HG02610 (cell line): ENCODE measurements at regions not wholly inside any gene's neighbourhood (a gene's known extent, or its start where the extent isn't known, plus 50 kb on each side); places are given as distances from the start of the nearest gene placed in this dataset.

Experiments
- ATAC-seq: cut with Tn5 transposase; IDR thresholded peaks from one replicate; pipeline ENCODE4 v1.9.1; 2021; ENCODE audit warnings: mild to moderate bottlenecking, moderate library complexity; ENCODE audit not compliant: unreplicated experiment

DNA sequence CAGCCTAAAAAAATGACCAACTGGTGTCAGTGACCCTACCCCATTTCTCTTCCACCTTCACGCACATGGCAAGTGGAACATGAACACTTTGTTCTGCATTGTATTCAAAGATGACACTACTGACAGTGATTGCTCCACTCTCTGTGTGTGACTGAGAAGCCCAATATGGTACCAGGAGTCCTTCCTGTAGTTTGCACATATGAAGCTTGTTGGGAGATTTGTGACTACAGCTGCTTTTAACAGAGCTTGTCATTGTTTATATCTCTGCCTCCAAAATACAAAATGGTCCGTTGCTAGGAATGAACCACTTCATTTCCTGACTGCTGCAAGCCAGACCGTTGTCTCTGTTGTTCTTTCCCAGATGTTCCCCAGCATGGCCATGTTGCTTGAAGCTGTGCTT, 140.3 kb upstream of the TCF21 start:
- no peak for ATAC-seq

DNA sequence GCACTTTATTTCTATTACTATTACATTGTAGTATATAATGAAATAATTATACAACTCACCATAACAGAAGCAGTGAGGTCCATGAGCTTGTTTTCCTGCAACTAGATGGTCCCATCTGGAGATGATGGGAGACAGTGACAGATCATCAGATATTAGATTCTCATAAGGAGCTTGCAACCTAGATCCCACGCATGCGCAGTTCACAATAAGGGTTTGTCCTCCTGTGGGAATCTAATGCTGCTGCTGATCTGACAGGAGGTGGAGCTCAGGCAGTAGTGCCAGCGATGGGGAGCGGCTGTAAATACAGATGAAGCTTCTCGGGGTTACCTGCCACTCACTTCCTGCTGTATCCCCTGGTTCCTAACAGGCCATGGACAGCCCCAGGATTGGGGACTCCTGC, 139.5 kb upstream of the TCF21 start:
- no peak for ATAC-seq

DNA sequence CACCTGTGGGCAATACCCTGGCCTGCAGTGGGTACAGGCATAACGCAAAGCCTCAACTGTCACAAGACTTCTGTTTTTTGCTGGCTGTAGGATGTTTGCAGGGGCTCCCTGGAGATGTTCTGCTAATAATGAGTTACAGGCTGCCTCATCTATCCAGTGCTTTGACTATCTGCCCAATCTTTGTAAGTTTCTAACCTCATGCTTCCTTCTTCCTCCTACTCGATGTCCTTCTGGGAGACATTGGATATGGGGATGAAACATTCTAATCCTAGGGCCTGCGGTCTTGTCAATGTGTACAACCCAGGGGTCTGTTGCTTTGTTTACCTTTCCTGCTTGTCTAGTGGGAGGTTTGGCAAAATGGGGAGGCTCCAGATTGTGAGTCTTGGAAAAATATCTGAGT, 136.8 kb upstream of the TCF21 start:
- ATAC-seq = no peak

DNA sequence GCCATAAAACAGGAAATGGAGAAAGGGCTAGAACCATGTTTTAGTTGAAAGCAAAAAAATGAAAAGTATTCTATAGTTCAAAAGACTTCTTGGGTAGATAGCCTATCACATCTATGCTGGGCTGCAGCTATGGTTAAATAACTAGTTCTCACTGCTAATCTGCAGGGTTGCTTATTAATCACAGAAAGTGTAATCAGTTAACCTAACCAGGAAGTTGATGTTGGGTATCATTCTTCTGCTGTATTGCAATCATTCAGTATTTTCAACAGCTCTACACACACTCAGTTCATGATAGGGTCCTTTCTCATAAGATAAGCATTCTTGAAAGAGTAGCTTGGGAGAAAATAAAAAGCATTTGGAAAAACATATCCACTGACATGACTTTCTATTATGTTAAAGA, 135.2 kb upstream of the TCF21 start:
- ATAC-seq = no peak

DNA sequence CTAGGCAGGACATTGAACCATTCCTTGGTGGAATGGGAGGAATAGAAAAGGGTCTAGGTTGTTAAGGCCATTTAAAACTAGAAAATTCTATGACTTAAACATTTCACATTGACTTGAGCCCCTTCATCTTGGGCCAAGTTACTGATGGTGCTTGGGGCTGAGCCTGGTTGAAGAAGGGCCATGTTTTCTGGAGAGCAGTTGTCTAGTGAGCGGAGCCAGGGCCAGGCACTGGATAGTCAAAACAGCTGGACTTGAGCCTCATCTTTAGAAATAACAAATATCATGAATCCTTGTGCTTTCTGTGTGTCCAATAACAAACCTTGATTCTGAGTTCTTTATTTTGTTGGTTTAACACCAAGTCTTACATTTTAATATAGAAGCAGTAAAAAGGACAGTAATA, 134.6 kb upstream of the TCF21 start:
- ATAC-seq = no peak

DNA sequence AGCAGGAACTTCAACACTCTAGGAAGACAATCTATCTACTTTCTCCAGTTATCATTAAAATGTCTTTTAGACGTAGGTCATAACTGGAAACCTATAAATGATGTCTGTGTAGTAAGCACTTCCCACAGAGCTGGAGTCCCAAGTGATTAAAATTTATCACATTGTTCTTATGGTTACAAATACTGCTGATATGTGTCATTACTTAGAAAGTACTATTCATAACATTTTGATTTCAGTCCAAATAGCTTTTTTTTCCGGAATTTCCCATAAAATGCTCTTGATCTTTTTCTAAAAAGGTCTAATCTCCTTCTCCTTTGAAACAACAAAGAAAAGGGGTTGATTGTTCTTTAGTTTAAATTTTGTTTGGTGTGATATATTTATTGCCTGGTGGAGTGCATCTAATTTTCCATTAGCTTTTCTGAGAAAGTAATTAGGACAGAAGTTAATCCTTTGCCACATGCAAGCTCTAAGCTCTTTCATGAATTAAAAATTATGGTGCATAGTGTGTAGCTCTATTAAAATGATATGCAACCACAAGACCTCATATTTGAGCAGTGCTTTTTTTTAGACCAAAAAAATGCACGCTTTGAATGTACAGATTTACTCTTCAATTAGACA, 132.7 kb upstream of the TCF21 start:
- ATAC-seq = no peak

DNA sequence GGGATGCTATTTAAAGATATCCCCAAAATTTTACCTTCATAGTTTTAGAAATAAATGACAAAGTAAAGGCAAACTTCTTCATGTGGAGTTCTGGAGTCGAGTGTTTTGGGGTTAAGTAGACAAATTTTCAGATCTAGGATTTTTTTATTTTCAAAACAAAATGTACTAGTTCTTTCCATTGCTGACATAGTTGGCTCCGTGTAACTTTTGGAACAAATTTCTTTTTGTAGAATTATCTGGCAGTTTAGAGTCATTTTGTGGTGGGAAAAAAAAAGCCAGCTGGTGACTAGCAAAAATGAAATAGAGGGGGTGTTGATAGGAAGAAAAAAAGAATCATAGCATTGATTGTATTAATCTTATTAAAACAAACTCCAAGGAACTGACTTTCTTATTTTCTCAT, 131.6 kb upstream of the TCF21 start:
- ATAC-seq = no peak

DNA sequence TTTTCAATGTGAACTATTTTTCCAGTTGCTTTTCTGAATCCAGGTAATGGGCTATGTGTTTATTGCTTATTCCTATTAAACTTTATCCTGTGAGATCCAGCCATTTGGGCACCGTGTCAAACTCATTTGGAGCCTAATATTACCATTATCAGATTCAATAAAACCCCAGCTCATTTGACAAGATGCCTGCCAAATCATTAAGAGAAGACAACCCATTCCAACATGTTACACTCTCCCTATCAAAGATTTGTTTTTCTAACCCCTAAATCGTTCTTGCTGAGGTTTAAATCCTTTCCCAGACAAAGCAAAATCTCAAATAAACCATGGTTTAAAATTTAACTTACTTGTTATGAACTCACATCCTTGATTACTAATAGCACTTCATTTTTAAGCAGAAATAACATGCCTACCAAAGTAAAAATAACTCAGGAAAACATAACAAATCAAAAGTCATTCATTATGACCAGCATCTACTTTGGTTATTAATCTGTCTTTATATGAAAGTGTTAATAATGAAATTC, 130.0 kb upstream of the TCF21 start:
- no peak for ATAC-seq

DNA sequence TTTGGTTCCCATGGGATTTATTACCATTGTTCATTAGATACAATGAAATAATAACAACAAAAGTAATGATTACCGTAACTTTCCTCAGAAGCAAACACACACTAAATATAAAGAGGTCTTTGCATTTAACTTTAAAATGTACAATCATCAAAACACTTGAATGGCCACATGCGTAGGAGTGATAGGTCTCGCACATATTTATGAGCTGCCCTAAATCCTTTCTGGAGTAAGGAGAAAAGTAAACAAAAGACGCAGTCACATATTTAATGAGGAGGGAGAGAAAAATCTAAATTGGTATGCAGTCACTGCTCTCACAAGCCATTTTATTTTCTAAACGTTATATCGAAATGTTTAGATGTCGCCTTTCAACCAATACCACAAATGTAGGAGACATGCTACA, 129.4 kb upstream of the TCF21 start:
- no peak for ATAC-seq

DNA sequence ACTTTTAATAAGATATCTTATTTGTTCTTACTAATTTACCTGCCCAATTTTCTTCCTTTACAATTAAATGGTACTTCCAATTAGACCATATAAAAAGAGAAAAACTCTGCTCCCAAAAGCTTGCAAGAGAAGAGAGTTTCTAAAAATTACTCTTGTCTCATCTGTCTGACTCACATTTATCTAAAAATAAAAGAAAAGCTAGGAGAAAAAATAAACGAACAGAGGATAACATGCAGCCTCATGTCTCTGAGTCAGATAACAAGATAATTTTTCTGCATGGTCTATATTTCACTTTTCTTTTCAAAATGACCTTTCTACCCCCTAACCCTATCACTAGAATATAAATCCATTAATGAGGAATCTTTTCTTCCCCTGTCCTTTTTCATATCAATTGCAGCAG, 127.2 kb upstream of the TCF21 start:
- ATAC-seq = no peak

DNA sequence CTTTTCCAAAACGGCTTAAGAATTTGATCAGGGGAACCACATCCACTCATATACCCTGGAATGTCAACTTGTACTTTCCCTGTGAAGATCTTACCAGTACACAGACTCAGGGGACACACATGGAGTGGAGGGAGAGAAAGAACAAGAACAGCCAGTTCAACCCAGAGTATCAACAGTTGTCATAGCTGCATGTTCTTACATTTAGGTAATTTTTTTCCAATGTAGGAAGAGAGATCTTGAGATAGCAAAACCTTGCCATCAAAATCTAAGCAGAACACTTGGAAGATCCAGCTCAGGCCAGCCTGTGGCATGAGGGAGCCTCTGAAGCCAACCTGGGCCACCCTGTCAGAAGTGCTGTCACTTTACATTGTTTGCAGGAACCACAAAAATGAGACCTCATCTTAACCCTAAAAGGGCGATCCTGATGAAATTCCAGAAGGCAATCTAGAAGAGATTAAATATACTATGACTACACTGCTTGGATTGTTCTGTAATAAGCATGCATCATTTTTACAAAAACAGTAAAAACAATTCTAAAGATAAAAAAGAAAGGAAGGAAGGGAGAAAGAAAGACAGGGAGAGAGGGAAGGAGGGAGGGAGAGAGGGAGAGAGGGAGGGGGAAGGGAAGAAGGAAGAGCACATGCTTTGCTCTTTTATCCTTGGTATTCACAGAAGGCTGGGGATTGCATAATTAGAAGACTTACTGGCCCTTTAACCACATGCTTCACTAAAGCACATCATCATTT, 124.7 kb upstream of the TCF21 start:
- no peak for ATAC-seq

DNA sequence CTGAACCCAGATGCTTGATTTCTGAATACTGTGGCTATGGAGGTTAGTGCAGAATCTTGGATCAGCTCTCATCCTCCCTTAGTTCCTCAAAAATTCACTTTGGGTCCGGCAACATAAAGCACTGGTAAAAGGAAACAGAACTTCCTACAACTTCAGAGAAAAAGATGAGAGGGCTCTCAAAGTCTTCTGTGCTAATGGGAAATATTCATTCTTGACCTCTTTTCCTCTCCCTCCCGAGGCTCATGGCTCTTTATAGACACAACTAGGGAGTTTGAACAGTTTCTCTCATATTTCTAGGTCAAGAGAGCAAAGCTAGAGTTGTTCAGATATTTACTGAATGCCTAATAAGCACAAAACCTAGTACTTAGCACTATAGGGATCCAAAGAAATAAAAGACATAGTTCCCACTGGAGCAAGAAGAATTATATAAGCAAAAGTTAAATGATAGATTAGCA, 124.1 kb upstream of the TCF21 start:
- no peak for ATAC-seq

DNA sequence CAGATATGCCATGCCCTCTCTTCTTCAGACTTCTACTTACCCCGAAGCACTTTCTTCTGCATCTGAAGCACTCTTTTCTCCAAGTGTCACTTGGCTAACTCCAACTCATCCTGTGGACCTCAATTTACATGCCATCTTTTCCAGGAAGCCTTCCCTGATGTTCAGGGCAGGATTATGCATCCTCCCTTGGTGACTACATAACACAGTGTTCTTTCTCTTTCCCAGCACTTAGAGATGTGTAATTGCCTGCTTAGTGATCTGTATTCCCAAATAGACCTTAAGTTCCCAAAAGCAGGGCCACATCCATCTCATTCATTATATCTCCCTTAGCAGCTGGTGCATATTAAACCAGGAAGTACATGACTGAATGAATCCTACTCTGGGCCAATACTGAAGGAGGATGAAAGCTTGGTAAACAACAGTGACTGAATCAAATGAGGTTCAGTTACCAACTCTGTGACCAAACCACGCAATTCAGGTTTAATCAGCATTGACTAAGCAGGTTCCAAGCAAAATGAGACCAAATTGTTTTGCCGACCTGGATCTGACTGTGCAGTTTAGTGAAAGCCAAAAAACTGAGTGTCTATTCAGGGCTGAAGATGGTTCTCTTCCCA, 121.4 kb upstream of the TCF21 start:
- ATAC-seq = no peak

DNA sequence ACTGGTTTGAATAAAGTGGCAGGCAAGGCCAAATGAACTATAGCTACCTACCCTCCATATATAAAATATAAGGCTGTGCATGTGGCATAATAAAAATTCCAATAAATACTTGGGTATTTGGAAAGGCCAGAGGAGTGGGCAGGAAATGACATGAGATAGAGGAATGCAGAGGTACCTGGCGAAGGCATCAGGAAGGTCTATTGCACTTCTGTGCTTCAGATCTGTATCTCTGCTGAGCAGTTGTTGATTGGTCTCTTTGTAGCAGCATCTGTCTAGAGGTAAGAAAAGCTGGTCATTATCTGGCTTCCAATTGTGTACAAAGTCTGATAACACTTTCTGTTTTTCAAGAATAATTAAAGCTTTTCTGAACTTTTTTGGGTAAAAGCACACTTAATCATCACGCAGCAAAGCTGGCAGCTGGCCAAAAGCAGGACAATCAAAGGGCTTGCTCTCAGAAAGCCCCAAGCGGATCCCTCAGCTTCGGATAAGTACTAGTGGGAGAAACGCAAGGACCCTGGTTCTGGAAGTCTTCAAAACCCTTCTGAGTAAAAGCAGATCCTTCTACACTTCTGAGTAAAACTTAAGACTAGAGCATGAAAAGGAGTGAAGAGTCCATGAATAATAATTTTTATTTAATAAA, 120.1 kb upstream of the TCF21 start:
- ATAC-seq = no peak

DNA sequence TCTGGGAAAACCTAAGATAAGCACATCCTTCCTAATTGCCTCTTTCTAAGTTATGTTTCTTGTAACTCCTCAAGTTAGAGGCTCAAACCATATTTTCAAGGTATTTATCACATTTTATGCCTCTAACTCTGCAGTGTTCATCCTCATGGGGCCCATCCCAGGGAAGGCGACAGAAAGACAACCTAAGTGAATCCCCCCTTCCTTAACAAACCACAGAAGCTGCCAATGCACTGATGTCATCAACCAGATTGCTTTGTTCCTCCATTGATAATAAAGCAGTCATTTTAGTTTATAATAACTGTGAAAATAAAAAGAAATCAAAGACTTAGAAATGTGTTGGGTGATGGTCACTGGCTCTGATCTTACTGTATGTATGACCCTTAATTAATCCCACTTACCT, 119.5 kb upstream of the TCF21 start:
- ATAC-seq = no peak

DNA sequence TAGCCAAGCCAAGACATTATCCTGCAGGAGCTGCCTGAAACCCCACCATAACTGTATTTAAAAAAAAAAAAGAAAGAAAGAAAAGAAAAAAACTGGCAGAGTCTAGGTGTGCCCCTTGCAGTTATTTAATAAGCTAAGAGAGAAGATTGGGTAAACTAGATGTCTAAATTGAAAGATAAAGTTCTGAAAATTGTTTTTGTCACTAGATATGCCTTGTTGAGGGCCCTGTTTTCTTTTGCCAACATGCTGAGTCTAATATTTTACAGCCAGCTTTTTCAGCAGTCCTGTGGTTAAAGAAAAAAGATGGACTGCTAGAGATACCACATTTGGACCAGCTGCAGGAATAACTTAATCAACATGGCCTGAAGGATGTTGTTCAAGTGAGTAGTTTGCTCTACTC, 116.3 kb upstream of the TCF21 start:
- no peak for ATAC-seq

DNA sequence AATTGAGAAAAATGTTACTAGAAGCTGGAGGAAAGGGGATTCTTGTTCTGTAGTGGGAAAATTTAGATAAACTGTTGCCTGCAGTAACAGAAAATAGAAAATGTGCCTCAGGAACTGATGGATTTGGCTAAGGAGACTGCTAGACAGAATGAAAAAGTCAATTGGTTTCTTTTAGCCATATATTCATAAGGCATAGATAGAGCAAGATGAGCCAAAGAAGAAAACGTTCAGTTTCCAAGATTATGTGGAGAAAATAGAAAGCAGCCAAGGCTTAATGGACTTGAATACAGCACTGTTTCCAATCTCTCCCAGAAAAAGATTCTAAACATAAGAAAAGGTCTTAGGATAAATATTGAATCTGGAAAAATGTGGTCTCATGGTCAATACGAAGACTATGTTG, 115.1 kb upstream of the TCF21 start:
- ATAC-seq = no peak

DNA sequence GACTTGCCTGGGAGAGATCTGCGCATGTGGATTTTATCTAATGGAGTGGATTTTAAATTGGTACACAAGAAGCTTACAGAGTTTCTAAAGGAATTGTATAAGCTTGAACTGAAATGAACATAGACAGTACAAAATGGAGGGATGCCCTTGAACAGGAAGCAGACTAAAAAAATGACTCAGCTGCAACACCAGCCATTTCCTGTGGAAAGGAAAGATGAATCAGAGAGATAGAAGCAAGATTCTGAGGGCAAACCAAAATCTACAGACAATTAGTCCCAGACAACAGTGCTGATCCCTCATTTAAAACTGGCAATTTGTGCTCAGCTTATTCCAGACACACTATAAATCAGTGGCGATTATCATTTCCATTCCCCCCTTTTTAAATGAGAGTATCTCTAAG, 114.6 kb upstream of the TCF21 start:
- ATAC-seq = no peak

DNA sequence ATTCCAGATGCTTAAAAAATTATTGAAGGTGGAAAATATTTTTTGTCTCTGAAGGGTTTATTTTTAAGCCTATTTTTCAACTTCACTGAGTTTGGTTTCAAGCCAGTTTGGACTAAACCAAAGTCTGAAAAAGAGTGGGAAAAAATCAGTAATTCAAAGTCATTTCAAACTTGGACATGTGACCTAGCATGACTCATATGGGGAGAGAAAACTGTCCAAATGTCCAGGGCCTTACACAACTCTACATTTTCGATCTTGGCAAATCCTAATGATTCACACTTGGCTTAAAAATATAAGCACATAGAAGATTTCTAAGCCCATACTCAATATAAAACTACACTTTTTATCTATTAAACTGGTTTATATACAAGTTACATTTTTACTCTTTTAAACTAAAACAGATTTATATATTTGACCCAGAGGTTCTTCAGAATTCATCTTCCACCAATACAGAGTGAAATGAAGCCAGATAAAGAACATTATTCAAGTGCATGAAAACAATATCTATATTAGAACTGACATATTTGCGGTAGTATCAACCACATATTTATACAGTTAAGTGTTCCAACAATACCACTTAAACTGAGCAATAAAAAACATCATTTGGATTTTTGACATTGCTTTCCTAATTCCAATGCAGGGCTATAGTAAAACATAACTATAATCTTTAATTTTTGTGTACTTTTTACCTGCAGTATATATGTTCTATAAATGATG, 110.3 kb upstream of the TCF21 start:
- no peak for ATAC-seq

DNA sequence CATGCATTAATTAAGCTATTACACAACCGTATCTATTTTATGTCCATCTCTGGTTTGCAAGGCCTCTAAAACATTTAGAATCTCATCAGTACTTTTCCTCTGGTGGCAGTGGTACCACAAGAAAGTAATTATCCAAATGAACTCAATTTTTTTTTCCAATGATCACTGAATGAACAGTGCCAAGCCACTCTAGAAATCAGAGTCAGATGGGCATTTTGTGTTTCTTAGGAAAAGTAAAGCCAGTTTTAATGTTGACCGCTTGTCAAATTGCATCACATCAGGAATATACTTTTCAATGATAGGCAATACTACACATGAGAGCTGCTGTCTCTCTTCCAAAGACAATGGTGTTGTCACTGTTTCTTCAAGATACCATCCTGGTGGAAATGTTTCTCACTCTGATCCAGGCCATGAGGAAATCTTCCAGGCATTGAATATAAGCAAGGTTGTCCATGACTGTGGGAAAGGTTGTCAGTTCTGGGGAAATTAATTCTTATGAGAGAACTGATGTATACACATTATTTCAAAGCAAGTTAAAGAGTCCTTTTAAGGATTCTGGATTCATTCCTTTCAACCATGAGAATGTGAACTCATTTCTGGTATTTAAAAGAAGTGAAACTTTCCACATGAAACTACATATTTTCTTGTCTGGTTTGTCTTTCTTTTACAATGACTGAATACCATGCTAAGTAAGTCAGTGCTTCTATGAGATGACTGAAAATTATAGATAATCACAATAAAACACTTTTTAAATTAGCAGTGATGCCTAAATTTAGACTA, 108.8 kb upstream of the TCF21 start:
- no peak for ATAC-seq
